KMS-11 (cell line): ENCODE measurements at regions not wholly inside any gene's neighbourhood (a gene's known extent, or its start where the extent isn't known, plus 50 kb on each side); places are given as distances from the start of the nearest gene placed in this dataset.

ENCODE experiments used
- H2AFZ ChIP-seq: fragments of 200-600 bp; sonication (generic); 2 replicates; pipeline ENCODE4 v1.6.1; 2016; ENCODE audit warnings: antibody characterized with exemption, mixed run types, low read depth
- H3K27ac ChIP-seq: fragments of 200-600 bp; sonication (generic); 2 replicates; pipeline ENCODE4 v1.6.1; 2016; ENCODE audit warnings: mild to moderate bottlenecking, mixed run types
- H3K27me3 ChIP-seq: fragments of 200-600 bp; sonication (generic); 2 replicates; pipeline ENCODE4 v1.6.1; 2017; ENCODE audit warnings: mild to moderate bottlenecking, low read depth, mixed run types, moderate library complexity; ENCODE audit not compliant: insufficient read depth
- H3K36me3 ChIP-seq: fragments of 200-600 bp; sonication (generic); 2 replicates; pipeline ENCODE4 v1.6.1; 2017; ENCODE audit warnings: mild to moderate bottlenecking, mixed run types; ENCODE audit not compliant: insufficient read depth
- H3K4me1 ChIP-seq: fragments of 200-600 bp; sonication (generic); 2 replicates; pipeline ENCODE4 v1.6.1; 2016; ENCODE audit warnings: mild to moderate bottlenecking, low read depth, mixed run types; ENCODE audit not compliant: poor library complexity, severe bottlenecking
- H3K4me2 ChIP-seq: fragments of 200-600 bp; sonication (generic); 2 replicates; pipeline ENCODE4 v1.7.0; 2016; ENCODE audit warnings: mild to moderate bottlenecking, mixed run types
- H3K4me3 ChIP-seq: fragments of 200-600 bp; sonication (generic); IDR thresholded peaks from 2 replicates; pipeline ENCODE4 v1.6.1; 2017; ENCODE audit warnings: low read depth, low read length, mixed read lengths; ENCODE audit not compliant: insufficient read depth
- H3K79me2 ChIP-seq: fragments of 200-600 bp; sonication (generic); 2 replicates; pipeline ENCODE4 v1.6.1; 2016; ENCODE audit warnings: low read depth, mixed run types; ENCODE audit not compliant: insufficient read depth
- H3K9ac ChIP-seq: fragments of 200-600 bp; sonication (generic); 2 replicates; pipeline ENCODE4 v1.6.1; 2016; ENCODE audit warnings: mild to moderate bottlenecking, mixed run types
- H4K20me1 ChIP-seq: fragments of 200-600 bp; sonication (generic); 2 replicates; pipeline ENCODE4 v1.6.1; 2016; ENCODE audit warnings: mild to moderate bottlenecking, mixed run types; ENCODE audit not compliant: insufficient read depth
- TF ChIP-seq, protein P1 (sequence below): fragments of 200-600 bp; sonication (generic); conservative IDR thresholded peaks from 2 replicates; pipeline ENCODE4 v1.6.1; 2017; ENCODE audit warnings: low read depth, mild to moderate bottlenecking, antibody characterized with exemption, low read length, moderate library complexity, mixed read lengths

DNA sequence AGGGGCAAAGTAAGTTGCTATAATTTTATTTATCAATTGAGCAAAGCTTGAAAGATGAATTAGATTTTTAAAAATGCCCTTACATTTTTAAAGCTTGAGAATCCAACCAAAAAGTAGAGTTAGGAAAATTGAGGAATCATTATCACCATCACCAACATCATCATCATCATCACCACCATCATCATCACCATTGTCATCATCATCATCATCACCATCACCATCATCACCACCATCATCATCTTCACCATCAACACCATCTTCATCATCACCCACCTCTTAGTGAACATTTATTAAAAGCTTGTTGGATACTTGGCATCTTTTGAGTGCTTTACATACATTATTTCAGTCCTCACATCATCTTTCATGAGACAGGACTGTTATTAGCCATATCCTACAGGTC is 504.4 kb upstream of the TNP1 start:
- H3K4me3 ChIP-seq, result no peak overlapping the region
- H4K20me1 ChIP-seq, result no peaks in the 10 kb centered on the region
- no peak overlapping the region for H3K4me2 ChIP-seq
- H3K27ac ChIP-seq, result no peak overlapping the region
- H3K36me3 ChIP-seq, result no peaks in the 10 kb centered on the region
- no peaks in the 10 kb centered on the region for H3K27me3 ChIP-seq
- no peaks in the 10 kb centered on the region for H3K4me1 ChIP-seq
- no peaks in the 10 kb centered on the region for H3K79me2 ChIP-seq
- TF ChIP-seq, protein P1, sequence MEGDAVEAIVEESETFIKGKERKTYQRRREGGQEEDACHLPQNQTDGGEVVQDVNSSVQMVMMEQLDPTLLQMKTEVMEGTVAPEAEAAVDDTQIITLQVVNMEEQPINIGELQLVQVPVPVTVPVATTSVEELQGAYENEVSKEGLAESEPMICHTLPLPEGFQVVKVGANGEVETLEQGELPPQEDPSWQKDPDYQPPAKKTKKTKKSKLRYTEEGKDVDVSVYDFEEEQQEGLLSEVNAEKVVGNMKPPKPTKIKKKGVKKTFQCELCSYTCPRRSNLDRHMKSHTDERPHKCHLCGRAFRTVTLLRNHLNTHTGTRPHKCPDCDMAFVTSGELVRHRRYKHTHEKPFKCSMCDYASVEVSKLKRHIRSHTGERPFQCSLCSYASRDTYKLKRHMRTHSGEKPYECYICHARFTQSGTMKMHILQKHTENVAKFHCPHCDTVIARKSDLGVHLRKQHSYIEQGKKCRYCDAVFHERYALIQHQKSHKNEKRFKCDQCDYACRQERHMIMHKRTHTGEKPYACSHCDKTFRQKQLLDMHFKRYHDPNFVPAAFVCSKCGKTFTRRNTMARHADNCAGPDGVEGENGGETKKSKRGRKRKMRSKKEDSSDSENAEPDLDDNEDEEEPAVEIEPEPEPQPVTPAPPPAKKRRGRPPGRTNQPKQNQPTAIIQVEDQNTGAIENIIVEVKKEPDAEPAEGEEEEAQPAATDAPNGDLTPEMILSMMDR, result no peak
- H2AFZ ChIP-seq, result no peak overlapping the region
- no peak overlapping the region for H3K9ac ChIP-seq

DNA sequence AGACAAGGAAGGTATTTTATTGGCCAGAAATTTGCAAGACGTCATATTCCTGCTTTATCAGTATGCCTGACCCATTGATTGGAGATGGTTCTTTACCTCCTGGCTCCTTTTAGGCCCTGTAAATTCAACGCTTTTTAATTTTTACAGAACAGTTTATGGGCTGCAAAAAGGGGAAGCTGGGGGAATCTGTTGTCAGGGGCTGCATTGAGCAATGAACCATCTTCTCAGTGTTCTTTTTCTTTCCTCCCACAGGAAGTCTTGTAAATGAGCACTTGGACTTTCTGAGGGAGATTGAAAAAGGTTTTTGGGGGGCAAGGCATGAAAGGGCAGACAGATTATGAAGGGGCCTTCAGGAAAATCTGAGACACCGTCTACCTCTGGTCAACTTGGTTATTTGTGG is 503.6 kb upstream of the TNP1 start:
- no peaks in the 10 kb centered on the region for H3K36me3 ChIP-seq
- H3K27ac ChIP-seq, result no peak overlapping the region
- H3K27me3 ChIP-seq, result no peaks in the 10 kb centered on the region
- H3K4me3 ChIP-seq, result no peak overlapping the region
- TF ChIP-seq, protein P1, result no peak
- no peak overlapping the region for H3K4me2 ChIP-seq
- H4K20me1 ChIP-seq, result no peaks in the 10 kb centered on the region
- H2AFZ ChIP-seq, result no peak overlapping the region
- no peaks in the 10 kb centered on the region for H3K79me2 ChIP-seq
- H3K9ac ChIP-seq, result no peak overlapping the region
- H3K4me1 ChIP-seq, result no peaks in the 10 kb centered on the region

DNA sequence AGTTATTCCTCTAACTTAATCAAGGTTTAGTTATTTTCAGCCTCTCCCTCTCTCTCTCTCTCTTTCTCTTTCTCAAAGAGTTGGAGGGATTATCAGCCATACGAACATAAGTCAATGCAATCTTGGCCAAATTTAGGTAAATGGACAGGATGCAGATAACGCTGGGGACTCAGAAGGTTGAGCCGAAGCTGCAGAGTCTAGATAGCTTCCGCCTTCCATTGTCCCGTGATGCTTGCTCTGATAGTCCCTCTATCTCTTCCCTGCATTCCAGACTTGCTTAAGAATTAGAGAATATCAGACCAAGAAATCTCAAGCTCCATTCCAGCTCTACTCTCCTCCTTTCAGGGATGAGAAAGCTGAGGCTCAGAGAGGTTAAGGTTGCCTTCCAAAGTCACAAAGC is 502.8 kb upstream of the TNP1 start:
- no peak overlapping the region for H2AFZ ChIP-seq
- H3K27me3 ChIP-seq, result no peaks in the 10 kb centered on the region
- H3K27ac ChIP-seq, result no peak overlapping the region
- TF ChIP-seq, protein P1, result no peak
- no peaks in the 10 kb centered on the region for H4K20me1 ChIP-seq
- H3K9ac ChIP-seq, result no peak overlapping the region
- no peaks in the 10 kb centered on the region for H3K79me2 ChIP-seq
- no peaks in the 10 kb centered on the region for H3K36me3 ChIP-seq
- no peaks in the 10 kb centered on the region for H3K4me1 ChIP-seq
- H3K4me3 ChIP-seq, result no peak overlapping the region
- H3K4me2 ChIP-seq, result no peak overlapping the region

DNA sequence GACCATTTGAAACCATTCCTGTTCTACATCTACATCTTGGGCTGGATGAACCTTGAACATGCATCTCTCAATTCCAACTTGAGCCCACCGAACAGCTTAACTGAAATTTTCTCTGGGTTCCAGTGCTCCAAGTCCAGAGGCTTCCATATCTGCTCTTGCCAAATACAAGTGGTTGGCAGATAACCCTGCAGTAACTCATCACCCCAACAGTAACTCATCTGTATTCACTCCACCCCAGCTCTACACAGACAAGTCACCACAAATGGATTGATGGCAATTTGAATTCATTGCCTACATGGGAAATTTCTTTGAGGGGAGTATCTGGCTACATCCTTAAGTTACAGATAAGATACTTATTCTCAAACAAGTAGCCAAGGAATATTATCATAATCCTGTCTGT is 502.4 kb upstream of the TNP1 start:
- Histone ChIP-seq H3K36me3 (no peaks in the 10 kb centered on the region), H3K4me3 (no peak overlapping the region), H2AFZ (no peak overlapping the region), H3K79me2 (no peaks in the 10 kb centered on the region), H3K27me3 (no peaks in the 10 kb centered on the region), H3K4me2 (no peak overlapping the region), H4K20me1 (no peaks in the 10 kb centered on the region), H3K9ac (no peak overlapping the region), H3K27ac (no peak overlapping the region), H3K4me1 (no peaks in the 10 kb centered on the region)
- TF ChIP-seq, protein P1, result no peak

DNA sequence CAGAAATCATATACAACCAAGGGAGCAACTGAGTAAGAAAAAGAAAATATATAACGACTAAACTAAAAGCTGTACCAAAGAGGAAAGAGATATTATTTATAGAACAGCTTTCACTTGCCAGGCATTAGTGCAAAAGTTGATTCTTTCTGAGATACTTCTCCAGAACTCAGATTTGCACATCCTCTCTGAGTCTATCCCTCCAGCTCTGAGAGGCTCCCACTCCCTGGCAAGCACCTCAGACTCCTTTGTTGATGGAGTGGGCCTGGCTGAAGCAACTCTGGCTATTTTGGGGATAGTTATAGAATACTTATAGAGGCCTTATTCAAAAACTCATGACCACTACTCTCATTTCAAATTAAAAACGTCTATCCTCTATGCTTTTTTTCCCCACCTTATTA is 501.6 kb upstream of the TNP1 start:
- TF ChIP-seq, protein P1, result no peak
- Histone ChIP-seq H3K4me1 (no peaks in the 10 kb centered on the region), H3K27ac (no peak overlapping the region)

More for the DNA sequence above, 501.6 kb upstream of the TNP1 start:
- Histone ChIP-seq H3K9ac (no peak overlapping the region), H3K27me3 (no peaks in the 10 kb centered on the region), H3K4me3 (no peak overlapping the region), H4K20me1 (no peaks in the 10 kb centered on the region), H3K79me2 (no peaks in the 10 kb centered on the region), H3K36me3 (no peaks in the 10 kb centered on the region), H3K4me2 (no peak overlapping the region), H2AFZ (no peak overlapping the region)
